ENCODE measurements at regions not wholly inside any gene's neighbourhood (a gene's known extent, or its start where the extent isn't known, plus 50 kb on each side); places are given as distances from the start of the nearest gene placed in this dataset.

DNA sequence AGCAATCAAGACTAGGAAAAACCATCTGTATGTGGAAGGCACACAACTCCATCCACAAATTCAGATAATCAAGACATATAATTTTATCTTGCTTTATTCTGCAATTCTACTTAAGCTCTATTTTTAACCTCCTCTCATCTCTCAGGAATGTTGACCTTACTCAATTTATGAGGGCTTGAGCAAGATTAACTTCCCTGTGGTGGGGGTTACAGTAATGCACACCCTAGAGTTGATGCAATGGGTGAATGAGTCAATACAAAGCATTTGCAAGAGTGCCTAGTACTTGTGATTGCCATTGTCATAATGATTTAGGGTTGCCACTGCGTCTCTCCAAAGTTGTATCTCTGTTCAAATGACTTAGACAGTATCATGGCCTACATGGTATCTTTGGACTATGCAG is 1598.4 kb upstream of the TMEM132C start:
- peak; percentile 68 for DNase-seq (ENCODE audit: low read depth, low spot score)

DNA sequence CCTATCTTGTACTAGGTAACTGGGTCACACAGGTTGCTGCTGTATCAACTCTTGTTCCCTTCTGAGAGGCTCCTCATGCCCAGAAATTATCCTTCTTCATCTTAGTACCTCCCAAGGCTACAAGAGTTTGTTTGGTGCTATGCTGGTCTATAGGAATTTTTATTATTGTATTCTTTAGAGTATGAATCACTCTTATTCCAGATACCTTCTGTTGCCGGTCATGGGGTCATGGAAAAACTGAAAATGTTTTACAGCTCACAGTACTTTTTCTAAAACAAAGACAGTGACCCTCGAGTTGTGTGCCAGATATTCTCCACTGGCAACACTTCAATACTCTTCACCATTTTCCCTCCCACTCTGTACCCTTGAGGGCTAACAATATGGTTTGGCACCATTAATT is 1598.0 kb upstream of the TMEM132C start:
- DNase-seq (ENCODE audit: low read depth, low spot score): peak; percentile 50

DNA sequence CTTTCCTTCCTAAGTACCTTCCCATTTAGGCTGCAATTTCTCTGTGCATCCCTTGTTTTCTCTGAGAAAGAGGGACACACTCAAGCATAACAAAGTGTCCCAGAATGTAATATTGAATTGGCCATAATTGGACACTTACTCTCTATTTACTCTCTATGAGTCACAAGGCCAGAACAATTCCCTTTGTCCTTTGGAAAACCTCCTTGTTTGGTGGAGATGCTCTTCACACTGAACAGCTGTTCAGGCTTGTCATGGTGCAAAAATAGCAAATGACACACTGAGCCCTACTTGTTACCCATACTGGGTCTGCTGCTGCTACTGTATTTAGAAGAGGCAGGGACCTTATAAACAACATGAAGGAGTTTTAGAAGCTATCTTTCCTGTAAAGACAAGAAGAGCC is 1590.5 kb upstream of the TMEM132C start:
- DNase-seq (ENCODE audit: low read depth, low spot score): no peak

DNA sequence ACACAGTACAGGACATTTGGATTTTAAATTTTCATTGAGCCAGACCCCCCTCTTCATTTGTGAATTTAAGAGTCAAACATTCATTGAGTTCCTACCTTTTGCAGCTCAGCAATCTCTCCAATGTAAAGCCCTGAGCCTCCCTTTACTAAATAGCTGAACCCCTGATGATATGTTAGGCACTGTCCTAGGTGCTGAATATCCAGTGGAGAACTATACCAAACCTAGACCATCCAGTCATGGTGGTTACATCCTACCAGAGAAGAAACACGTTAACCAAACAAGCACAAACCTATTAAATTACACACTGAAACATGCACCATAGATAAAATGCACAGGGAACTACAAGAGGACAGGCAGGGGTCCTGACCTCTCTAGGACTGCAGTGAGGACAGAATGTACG is 1585.3 kb upstream of the TMEM132C start:
- DNase-seq (ENCODE audit: low read depth, low spot score): peak; percentile 47

DNA sequence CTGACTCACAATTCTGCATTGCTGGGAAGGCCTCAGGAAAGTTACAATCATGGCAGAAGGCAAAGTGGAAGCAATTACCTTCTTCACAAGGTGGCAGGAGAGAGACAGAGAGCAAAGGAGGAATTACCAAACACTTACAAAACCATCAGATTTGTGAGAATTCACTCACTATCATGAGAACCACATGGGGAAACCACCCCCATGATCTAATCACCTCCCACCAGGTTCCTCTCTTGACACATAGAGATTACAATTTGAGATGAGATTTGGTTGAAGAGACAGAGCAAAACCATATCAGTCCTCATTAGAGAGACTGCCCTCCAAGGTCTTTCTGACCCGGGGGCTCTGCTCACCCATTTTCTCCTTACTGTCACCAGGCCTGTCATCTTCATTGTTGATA is 1582.3 kb upstream of the TMEM132C start:
- DNase-seq (ENCODE audit: low read depth, low spot score): no peak

DNA sequence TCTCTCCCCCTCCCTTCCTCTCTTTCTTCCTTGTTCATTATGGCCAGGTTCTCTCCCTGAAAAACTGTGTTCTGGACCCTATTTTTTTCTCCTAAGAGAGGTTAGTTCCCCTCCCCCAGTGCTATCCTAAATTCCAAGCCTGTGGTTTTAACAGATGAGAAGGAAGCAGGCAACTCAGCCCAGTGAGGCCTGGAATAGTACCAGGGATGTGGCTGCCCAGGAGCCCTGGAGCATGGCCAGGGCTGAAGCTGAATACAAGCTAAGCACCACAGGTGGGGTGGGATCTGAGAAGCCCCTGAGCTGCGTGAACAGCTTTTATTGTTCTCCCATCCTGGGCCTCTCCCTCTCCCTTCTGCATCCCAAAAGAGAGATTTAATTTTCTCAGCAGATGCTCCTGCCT is 1581.3 kb upstream of the TMEM132C start:
- DNase-seq (ENCODE audit: low read depth, low spot score): peak; percentile 57

DNA sequence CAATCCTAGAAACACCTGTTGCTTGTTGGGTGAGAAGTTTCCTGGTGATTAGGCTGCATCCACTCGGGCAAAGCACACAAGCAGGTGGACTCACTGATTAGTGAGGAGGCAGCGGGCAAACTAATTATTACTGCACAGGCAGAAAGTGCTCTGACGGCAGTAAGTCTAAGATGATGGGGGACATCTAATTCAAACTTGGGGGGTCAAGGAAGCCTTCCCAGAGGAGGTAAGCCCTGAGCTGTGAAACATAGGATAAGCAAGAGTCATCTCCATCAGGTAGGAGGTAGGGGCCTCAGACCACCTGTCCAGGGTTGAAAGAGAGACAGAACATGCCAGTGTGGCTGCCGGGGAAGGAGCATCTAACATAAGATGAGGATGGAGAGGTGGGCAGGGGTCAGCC is 1578.4 kb upstream of the TMEM132C start:
- no peak for DNase-seq (ENCODE audit: low read depth, low spot score)

DNA sequence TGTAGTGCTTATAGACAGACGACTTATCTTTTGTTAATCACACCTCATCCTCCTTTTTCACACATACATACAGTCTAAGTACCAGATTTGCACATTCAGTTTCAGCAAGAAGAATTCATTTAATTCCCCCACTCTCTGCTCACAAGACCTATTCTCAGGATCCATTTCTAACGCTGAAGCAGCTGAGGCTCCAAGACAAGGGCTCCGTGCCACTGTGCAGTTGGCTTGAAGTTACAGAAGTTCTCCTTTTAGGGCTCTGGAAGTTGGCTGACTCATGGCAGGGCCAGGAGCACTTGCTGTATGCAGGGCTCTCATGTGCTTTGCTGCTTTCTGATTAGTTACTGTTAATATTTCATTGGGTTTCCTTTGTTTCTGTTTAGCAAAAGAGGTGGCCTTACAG is 1566.9 kb upstream of the TMEM132C start:
- no peak for DNase-seq (ENCODE audit: low read depth, low spot score)

DNA sequence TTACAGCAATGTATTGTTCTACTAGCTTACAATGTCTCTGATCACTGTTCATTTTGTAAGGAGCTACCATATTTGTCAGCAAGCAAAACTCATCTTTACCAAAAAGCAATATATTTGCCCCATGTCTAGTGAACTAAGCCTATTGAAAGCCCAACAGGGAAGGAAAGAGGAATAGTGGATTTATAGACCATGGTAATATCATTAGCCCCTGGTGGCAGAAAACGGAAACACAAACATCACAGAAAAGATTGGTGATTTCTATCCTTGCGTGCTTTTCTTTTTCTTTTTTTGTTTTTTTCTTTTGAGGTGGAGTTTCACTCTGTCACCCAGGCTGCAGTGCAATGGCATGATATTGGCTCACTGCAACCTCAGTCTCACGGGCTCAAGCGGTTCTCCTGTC is 1562.4 kb upstream of the TMEM132C start:
- DNase-seq (ENCODE audit: low read depth, low spot score): no peak

DNA sequence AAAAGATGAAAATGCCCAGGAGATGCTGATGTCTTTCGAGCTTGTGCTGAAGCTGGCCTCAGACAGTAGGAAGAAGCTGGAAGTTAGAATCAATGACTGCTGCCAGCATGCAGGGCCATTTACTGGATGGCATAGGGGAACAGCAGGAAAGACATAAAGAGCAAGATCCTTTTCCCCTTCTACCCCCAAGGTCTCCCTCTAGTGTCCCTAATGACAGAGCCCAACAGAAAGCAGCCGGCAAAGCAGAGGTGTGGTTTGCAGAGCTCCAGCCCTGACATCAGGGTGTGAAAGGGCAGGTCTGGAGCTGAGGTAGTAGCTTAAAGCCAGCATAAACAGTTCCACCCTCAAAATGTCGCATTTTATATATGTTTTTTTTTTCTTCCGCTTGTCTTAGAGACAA is 1560.7 kb upstream of the TMEM132C start:
- no peak for DNase-seq (ENCODE audit: low read depth, low spot score)

DNA sequence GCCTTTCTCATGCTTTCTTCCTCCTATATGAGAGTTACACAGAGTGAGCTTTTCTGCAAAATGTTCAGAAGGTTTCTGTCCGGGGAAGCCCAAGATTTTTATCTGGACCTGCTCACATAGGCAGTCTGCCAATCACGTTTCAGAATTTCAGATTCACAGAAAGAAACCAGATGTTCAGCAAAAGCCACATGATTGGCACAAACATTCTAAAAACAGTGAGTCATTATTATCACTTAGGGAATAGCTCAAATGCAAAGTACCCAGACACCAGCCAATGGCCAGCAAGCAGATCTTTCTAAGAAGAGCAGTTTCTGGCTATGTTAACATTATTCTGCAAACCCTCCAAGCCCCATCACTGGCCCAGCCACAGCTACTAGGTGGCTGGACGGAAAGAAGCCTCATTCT is 1558.5 kb upstream of the TMEM132C start:
- DNase-seq (ENCODE audit: low read depth, low spot score): peak; percentile 63

DNA sequence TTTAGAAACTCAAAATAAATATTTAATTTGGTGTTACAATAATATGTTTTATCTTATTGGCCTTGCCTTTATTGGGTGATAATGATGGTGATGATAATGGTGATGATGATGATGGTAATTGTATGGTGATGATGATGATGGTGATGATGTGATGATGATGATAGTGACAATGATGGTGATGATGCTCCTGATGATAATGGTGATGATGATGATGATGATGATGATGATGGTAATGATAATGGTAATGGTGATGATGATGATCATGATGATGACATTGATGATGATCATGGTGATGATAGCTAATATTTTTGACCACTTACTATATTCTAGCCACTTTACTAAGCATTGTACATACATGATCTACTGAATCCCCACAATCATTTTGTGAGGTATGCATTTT is 1548.6 kb upstream of the TMEM132C start:
- no peak for DNase-seq (ENCODE audit: low read depth, low spot score)

DNA sequence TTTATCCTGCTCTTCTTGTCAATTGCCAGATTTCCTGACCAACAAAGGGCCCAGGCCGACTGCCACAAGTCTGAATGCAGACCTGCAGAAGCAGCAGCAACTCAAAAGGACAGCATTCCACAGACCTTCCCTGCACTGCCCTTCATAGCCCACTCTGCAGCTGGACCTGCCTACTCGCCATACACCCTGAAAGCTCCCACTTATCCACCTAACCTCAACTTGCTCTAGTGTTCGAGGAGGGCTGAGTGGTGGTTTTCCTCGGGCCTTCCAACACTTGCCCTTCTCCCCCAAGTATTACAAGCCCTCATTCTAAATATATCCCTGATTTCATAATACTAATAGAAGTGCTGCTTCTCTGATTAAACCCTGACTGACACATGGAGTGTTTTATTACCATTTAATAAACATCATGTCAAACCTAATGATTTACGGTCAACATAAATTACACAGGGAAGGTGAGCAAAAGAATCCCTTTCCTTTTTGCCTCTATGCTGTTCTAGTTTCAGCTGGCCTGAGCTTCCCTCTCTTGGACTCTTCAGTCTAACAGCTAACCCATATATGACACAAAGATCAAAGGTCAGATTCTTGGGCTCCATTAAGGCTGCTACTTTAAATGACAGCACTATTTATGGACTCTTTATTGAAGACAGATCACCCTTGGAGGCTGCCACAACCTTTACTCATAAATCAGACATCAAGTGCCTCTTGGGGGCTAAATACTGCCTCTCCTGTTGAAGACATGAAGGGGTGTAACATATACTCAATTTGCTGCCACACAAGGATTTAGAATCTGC is 1546.9 kb upstream of the TMEM132C start:
- no peak for DNase-seq (ENCODE audit: low read depth, low spot score)

DNA sequence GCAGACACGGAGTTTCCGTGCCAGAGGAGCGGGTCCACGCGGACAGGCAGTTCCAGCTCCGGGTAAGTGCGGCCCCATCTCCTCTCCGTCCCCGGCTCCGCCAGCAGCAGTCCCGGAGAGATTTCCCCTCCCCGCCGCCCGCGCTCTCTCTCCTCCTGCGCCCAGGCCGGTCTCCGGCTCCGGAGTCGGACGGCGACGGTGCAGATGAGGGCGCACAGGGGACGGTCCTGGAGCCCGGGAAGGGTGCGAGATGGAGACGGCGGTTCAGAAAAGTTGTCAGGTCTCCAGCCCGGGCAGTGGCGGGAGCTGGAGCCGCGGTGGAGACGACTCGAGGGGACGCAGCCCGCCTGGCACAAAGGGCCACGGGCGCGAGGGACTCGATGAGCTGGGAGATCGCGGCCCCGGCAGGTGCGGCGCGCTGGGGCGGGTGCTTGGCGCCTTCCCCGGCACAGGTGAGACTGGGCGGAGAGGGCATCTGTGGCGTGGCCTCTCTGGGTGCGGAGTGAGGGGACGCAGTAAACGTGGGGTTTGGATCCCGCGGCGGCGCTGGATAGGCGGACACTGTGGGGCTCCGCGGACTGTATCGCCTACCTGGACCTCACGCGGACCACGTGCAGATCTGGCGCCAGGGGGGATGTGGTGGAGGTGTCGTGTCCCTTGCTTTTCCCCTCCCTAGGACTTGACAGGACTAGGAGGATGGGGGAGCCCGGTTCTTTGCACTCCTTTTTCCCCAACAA is 1540.3 kb upstream of the TMEM132C start:
- DNase-seq (ENCODE audit: low read depth, low spot score): peak; percentile 28

DNA sequence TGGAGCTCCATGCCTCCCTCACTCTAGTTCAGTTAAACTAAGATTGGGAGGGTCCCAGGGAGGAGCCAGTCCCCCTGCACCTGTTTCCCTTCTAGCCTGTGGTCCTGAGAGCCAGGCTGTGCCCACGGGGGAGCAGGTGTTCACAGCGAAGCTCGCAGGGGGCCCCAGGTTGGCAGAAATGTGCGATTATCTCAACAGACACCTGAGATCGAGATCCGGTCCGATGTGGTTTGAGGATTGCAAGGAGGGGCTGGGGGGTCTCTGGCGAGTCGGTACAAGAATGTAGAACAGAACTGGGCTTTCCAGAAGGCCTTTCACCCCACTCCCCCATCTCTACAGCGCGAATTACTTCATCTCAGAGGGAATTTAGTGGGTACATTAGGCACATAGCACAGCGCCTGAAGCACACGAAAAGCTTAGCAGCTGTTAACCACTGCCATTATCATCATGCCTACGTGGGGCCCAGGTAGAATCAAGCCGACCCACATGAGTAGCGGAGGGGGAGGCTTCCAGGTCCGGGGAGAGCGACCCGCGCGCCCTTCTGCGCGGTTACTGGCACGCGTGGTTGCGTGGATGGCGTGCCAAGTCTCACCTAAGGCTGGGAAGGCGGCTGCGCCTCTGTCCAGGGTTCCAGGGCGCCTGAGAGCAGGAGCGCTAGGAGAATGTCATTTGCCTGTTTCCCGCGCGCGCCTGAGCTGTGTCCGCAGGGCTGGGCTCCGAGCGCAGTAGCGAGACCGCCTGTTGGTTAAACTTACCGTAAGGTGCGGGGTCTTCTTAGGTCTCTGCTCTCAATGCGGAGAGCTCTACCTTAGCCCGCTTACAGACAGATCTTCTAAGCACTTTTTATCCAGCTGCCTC is 1539.5 kb upstream of the TMEM132C start:
- DNase-seq (ENCODE audit: low read depth, low spot score): peak; percentile 10

DNA sequence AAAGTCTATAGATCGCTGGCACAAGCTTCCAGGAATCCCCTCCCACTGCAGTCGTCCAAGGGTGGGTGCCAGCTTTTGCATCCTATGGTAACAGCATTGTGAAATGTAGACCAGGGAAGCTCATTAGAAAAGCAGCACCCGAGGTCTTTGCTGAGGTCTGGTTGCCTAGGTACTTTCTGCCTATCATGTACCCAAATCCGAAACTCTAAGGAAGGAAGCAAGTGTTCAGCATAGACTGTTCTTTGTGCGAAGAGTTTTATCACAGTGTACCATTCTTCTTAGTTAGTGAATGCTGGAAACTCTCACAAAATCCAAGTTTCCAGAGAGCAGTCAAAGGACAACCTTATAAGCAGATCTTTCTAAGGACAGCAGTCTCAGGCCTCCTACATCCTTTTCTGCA is 1532.7 kb upstream of the TMEM132C start:
- no peak for DNase-seq (ENCODE audit: low read depth, low spot score)

DNA sequence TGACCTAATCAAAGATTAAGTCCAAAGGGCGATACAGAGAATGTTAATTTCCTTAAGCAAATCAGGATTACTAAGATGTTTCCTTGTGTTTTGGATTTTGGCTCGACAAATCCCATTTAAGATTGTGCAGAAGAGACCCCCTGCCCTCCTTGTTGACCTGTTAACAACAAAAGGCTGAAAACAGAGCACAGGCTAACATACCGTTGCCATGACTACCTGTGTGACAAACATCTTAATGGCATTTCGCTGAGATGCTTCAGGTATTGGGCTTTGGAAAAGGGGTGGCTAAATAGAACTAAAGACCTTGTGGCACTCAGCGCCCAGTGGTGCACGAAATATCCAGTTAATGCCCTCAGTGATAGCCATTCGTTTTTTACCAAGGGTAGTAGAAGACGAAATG is 1532.3 kb upstream of the TMEM132C start:
- DNase-seq (ENCODE audit: low read depth, low spot score): no peak

DNA sequence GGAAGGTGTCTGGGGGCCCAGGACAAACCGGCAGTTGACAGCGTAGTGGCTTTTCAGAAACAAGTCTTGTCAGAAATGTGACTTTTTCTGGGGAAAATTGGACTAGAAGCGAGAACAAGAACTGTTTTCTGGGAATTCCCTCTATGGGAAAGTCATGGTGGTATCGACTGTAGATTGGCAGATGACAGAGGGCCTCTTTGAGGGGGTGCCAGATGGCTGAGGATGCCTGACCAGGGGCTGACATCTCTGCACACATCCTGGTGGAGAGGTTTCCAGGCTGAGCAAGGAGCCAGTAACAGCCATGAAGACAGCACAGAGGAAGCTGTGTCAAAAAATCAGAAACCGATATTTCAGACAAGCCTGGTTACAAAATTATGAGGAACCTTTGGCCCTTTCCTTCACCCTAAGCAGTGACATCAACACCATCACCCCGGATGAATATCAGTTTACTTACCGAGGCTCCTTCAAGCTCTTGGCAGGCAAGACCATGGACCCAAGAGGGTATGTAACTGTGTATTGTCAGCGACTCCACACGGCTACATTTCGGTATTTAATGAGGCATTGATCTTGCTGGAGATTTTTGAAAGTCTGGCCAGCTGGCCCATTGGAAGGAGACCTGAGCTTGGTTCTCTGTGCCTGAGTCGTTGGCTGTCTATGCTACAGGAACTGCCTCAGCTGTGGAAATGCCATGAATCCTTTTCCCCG is 1525.3 kb upstream of the TMEM132C start:
- DNase-seq (ENCODE audit: low read depth, low spot score): no peak

DNA sequence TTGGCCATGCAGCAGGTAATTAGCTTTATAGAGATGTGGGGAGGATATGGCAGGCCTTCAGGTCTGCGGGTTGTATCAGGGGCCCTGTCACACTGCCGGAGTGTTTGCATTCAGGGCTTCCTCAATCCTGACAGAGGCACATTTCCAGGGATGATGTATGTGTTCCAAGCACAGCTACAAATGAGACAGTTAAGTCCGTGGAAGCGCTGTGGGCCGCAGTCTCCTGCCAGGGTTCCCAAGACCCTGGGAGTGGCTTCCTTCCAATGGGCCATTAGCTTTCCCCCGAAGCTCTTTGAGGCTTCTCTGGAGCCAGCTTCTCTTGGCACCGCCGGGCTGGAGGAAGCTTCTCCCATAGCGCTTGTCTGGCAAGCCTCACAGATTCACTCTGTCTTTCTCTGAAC is 1524.7 kb upstream of the TMEM132C start:
- peak; percentile 34 for DNase-seq (ENCODE audit: low read depth, low spot score)

DNA sequence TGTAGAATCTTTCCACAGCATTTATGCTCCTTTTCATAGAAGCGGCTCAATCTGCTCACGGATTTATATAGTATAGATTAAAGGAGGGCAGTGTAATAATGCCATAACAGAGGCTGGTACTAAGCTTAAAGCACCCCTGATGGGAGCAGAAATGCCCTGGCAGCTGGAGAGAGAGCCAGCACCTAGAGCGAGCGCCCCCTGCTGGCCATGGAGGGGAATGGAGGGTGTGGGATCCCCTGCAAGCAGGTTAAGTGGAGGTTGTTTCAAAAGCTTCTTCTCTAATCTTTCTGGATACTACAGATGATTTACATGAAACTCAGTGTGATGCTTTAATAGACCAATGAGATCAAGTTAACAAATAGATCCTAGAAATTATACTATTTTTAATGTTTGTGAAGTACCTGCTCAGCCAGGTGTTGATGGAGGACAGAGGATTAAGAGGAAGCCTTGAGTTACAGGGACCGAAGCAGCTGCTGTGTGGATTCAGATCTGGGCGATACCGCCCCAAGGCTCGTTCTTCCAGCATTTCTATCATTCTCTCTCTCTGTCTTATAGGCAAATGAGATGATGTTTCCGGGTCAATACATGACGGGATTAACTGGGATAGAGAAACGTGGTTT is 1519.3 kb upstream of the TMEM132C start:
- peak; percentile 46 for DNase-seq (ENCODE audit: low read depth, low spot score)

DNA sequence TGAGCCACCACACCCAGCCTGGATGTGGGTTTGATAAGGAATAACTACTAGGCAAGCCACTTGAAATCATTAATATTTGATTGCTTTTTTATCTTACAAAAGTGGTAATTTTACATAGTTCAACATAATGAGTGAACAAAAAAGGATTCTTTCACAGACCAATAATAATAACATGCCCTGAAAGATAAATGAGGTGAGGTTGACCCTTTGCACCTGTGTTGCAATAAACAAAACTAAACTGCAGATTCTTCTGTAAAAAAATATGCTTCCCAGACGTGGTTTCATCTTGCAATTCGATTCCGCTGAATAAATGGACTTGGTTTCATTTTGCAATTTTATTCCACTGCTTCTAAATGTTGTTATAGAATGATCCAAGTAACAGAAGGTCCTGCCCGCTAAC is 1514.9 kb upstream of the TMEM132C start:
- DNase-seq (ENCODE audit: low read depth, low spot score): no peak
